ENCODE measurements at regions not wholly inside any gene's neighbourhood (a gene's known extent, or its start where the extent isn't known, plus 50 kb on each side); places are given as distances from the start of the nearest gene placed in this dataset.

DNA sequence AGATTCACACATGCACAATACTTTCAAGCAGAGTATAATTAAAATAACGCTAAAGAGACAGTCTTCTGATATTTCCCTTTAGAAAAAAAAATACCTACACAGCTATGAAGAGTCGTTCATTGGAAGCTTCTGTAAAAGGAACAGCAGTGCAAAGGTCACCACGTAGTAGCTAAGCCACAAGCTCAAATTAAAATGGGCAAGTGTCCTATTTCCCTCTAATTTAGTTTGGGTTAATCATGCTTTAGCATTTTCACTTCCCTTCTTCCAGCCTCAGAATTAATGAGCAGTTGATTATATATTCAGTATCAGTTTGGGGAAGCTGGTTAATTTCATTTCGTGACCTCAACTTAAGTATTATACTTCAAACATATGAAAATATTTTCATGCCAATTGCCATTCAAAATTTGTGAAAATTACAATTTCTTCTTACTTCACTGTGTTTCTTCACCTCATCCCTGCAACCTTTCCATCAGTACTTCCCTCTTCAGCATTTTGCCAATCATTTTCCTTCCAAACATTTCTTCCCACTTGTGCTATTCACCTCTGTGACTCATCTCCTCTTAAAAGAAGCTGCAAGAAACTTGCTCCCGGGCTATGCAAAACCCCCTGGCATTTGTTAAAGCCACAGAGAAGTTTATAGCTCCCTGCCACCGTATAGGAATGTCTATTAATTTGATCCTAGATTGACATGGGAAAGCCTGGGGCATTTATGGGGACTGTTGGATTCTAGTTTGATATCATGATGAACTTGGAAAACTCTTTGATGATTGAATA is 83.0 kb downstream of the DMRTA1 start:
- H3K4me3 Mint-ChIP-seq, result no peak overlapping the region
- H3K36me3 Mint-ChIP-seq, result no peaks in the 10 kb centered on the region
- DNase-seq (ENCODE audit: low spot score in 2 of 2, unreplicated experiment in 2 of 2), result no peak
- H3K27me3 Mint-ChIP-seq (ENCODE audit: low read depth), result peaks cover 2% of the 10 kb centered on the region
- H3K27ac Mint-ChIP-seq, result no peak overlapping the region
- no peaks in the 10 kb centered on the region for H3K9me3 Mint-ChIP-seq
- TF ChIP-seq, protein P1, sequence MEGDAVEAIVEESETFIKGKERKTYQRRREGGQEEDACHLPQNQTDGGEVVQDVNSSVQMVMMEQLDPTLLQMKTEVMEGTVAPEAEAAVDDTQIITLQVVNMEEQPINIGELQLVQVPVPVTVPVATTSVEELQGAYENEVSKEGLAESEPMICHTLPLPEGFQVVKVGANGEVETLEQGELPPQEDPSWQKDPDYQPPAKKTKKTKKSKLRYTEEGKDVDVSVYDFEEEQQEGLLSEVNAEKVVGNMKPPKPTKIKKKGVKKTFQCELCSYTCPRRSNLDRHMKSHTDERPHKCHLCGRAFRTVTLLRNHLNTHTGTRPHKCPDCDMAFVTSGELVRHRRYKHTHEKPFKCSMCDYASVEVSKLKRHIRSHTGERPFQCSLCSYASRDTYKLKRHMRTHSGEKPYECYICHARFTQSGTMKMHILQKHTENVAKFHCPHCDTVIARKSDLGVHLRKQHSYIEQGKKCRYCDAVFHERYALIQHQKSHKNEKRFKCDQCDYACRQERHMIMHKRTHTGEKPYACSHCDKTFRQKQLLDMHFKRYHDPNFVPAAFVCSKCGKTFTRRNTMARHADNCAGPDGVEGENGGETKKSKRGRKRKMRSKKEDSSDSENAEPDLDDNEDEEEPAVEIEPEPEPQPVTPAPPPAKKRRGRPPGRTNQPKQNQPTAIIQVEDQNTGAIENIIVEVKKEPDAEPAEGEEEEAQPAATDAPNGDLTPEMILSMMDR (IDR thresholded peaks at IDR 0.05; ENCODE audit: unreplicated experiment), result no peak
- no peaks in the 10 kb centered on the region for H3K4me1 Mint-ChIP-seq

DNA sequence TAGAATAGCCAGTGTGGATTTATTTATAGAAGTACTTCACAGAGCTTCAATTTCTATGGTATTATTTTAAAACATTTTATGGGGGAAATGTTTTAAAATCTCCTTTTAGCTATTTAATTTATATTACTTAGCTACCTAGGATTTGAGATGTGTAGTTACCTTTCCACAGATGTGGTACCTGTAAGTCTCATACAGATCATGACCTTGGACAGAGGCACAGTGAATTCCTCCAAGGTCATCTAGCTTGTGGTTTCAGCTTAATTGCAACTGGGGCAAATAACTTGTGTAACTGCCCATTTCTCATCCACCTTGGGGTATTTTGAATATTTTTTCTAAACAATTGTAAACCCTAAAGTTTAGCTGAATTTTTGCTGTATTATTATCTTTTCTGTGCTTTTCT is 89.2 kb downstream of the DMRTA1 start:
- Mint-ChIP-seq H3K9me3 (no peaks in the 10 kb centered on the region), H3K4me1 (no peaks in the 10 kb centered on the region), H3K27me3 (ENCODE audit: low read depth) (no peaks in the 10 kb centered on the region), H3K36me3 (no peaks in the 10 kb centered on the region), H3K4me3 (no peak overlapping the region), H3K27ac (no peak overlapping the region)
- no peak for DNase-seq (ENCODE audit: low spot score in 2 of 2, unreplicated experiment in 2 of 2)
- TF ChIP-seq, protein P1 (IDR thresholded peaks at IDR 0.05; ENCODE audit: unreplicated experiment), result no peak

DNA sequence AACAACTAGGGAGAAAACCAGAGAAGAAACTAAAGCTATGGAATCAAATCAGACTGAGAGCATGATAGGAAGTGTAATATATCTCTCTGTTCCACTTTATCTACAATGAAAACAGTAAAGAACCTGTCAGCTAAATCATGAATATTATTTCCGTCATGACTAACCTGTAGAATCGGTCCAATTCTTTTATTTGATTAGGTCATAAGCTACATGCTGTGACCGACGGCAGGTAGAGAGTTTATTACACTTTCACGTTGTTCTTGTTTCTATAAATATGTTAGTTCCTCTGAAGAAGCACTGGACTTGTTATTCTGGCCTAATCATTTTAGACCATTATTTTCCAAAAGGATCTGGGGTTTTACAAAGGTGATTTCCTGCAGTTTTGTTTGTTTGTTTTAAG is 91.1 kb downstream of the DMRTA1 start:
- Mint-ChIP-seq H3K4me1 (no peaks in the 10 kb centered on the region), H3K27me3 (ENCODE audit: low read depth) (no peaks in the 10 kb centered on the region), H3K9me3 (no peaks in the 10 kb centered on the region), H3K4me3 (no peak overlapping the region), H3K27ac (no peak overlapping the region), H3K36me3 (no peaks in the 10 kb centered on the region)
- no peak for DNase-seq (ENCODE audit: low spot score in 2 of 2, unreplicated experiment in 2 of 2)
- TF ChIP-seq, protein P1 (IDR thresholded peaks at IDR 0.05; ENCODE audit: unreplicated experiment), result no peak

DNA sequence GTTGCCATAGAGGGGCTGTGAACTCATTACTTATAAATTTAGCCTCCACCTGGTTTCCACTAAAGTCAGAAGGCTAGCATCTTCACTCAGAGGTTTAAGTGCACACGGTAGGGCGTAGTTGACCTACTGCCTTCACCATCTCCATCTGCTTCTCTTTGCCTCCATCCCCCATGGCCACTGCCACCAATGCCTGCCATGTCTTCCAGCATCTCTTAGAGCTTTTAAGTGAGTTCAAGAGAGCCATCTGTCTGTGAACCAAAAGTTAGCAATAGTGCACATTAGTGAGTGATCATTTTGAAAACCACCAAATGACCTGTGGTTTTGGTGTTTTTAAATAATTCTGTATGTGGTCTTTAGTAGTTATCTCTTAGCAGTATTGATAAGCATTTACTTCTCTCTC is 102.0 kb downstream of the DMRTA1 start:
- Mint-ChIP-seq H3K36me3 (no peaks in the 10 kb centered on the region), H3K4me1 (no peaks in the 10 kb centered on the region), H3K9me3 (peaks cover 2% of the 10 kb centered on the region), H3K4me3 (no peak overlapping the region), H3K27me3 (ENCODE audit: low read depth) (no peaks in the 10 kb centered on the region), H3K27ac (no peak overlapping the region)
- TF ChIP-seq, protein P1 (IDR thresholded peaks at IDR 0.05; ENCODE audit: unreplicated experiment), result no peak
- no peak for DNase-seq (ENCODE audit: low spot score in 2 of 2, unreplicated experiment in 2 of 2)

DNA sequence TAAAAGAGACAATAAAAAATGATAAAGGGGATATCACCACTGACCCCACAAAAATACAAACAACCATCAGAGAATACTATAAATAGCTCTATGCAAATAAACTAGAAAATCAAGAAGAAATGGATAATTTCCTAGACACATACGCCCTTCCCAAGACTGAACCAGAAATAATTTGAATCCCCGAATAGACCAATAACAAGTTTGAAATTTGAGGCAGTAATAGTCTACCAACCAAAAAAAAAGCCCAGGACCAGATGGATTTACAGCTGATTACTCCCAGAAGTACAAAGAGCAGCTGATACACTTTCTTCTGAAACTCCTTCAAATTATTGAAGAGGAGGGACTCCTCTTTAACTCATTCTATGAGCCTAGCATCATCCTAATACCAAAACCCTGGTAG is 128.1 kb downstream of the DMRTA1 start:
- Mint-ChIP-seq H3K4me3 (no peak overlapping the region), H3K27me3 (ENCODE audit: low read depth) (no peaks in the 10 kb centered on the region), H3K36me3 (no peaks in the 10 kb centered on the region), H3K9me3 (peaks cover 69% of the 10 kb centered on the region), H3K4me1 (no peaks in the 10 kb centered on the region), H3K27ac (no peak overlapping the region)
- TF ChIP-seq, protein P1 (IDR thresholded peaks at IDR 0.05; ENCODE audit: unreplicated experiment), result no peak
- DNase-seq (ENCODE audit: low spot score in 2 of 2, unreplicated experiment in 2 of 2), result no peak

Data from mesothelial cell of epicardium (in vitro differentiated cells).